ENCODE measurements at regions not wholly inside any gene's neighbourhood (a gene's known extent, or its start where the extent isn't known, plus 50 kb on each side); places are given as distances from the start of the nearest gene placed in this dataset.

- dilution Hi-C loops (cut with MboI; ENCODE audit: extremely low pct_ligation_motif_present, low sequenced_read_pairs): no loop called here
These were observed 96.5 kb upstream of the SALL4 start for GRCh38 chr20:51898788-51899187.

GRCh38 chr20:51894619-51895018, 92.3 kb upstream of the SALL4 start:
- H3K9me3 ChIP-seq (ENCODE audit: control insufficient read depth, low read depth, low read length): no peaks in the 10 kb centered on the region
- DNase-seq (ENCODE audit: low read depth, low spot score) (no peak), FAIRE-seq (no peak)
- no peaks in the 10 kb centered on the region for H3K79me2 ChIP-seq (ENCODE audit: control insufficient read depth, insufficient read depth, low read length)
- no peak overlapping the region for H3K4me3 ChIP-seq (ENCODE audit: control insufficient read depth in 2 of 3, extremely low read depth in 1 of 3, insufficient read depth in 2 of 3, low read depth in 1 of 3, low read length in 3 of 3)
- H3K27ac ChIP-seq (ENCODE audit: control insufficient read depth, insufficient read depth, low read length): no peak overlapping the region
- H3K27me3 ChIP-seq (ENCODE audit: control insufficient read depth, extremely low read depth, insufficient read depth, low read length): no peaks in the 10 kb centered on the region
- H2AFZ ChIP-seq (ENCODE audit: control insufficient read depth, low read length): no peak overlapping the region
- no peaks in the 10 kb centered on the region for H3K4me1 ChIP-seq (ENCODE audit: control insufficient read depth, extremely low read depth, insufficient read depth, low read length)
- dilution Hi-C loops (cut with MboI; ENCODE audit: extremely low pct_ligation_motif_present, low sequenced_read_pairs): no loop called here
- H3K9me1 ChIP-seq (ENCODE audit: control insufficient read depth, extremely low read depth, insufficient read depth, low read length): no peaks in the 10 kb centered on the region
- no peak overlapping the region for H3K4me2 ChIP-seq (ENCODE audit: control insufficient read depth, extremely low read depth, insufficient read depth, low read depth, low read length)
- H3K36me3 ChIP-seq (ENCODE audit: control insufficient read depth in 2 of 2, extremely low read depth in 1 of 2, insufficient read depth in 2 of 2, low read length in 2 of 2): no peaks in the 10 kb centered on the region
- H3K9ac ChIP-seq (ENCODE audit: control insufficient read depth, extremely low read depth, insufficient read depth, low read length): no peak overlapping the region
- no peaks in the 10 kb centered on the region for H4K20me1 ChIP-seq (ENCODE audit: control insufficient read depth, extremely low read depth, insufficient read depth, low read length)
- TF ChIP-seq EZH2 (IDR thresholded peaks at IDR 0.05; ENCODE audit: low read length): no peak
- TF ChIP-seq CTCF (optimal IDR thresholded peaks at IDR 0.05 in 1 of 3, IDR thresholded peaks at IDR 0.05 in 1 of 3, conservative IDR thresholded peaks at IDR 0.05 in 1 of 3; ENCODE audit: extremely low read depth in 1 of 3, insufficient read depth in 2 of 3, low read length in 3 of 3): no peak

More at GRCh38 chr20:51898788-51899187, 96.5 kb upstream of the SALL4 start:
- Histone ChIP-seq H3K9ac (ENCODE audit: control insufficient read depth, extremely low read depth, insufficient read depth, low read length) (no peak overlapping the region), H3K4me3 (ENCODE audit: control insufficient read depth in 2 of 3, extremely low read depth in 1 of 3, insufficient read depth in 2 of 3, low read depth in 1 of 3, low read length in 3 of 3) (no peak overlapping the region), H3K9me1 (ENCODE audit: control insufficient read depth, extremely low read depth, insufficient read depth, low read length) (no peaks in the 10 kb centered on the region), H3K27me3 (ENCODE audit: control insufficient read depth, extremely low read depth, insufficient read depth, low read length) (no peaks in the 10 kb centered on the region), H2AFZ (ENCODE audit: control insufficient read depth, low read length) (no peak overlapping the region), H3K9me3 (ENCODE audit: control insufficient read depth, low read depth, low read length) (no peaks in the 10 kb centered on the region), H4K20me1 (ENCODE audit: control insufficient read depth, extremely low read depth, insufficient read depth, low read length) (no peaks in the 10 kb centered on the region), H3K36me3 (ENCODE audit: control insufficient read depth in 2 of 2, extremely low read depth in 1 of 2, insufficient read depth in 2 of 2, low read length in 2 of 2) (no peaks in the 10 kb centered on the region), H3K4me2 (ENCODE audit: control insufficient read depth, extremely low read depth, insufficient read depth, low read depth, low read length) (no peak overlapping the region), H3K4me1 (ENCODE audit: control insufficient read depth, extremely low read depth, insufficient read depth, low read length) (no peaks in the 10 kb centered on the region), H3K79me2 (ENCODE audit: control insufficient read depth, insufficient read depth, low read length) (no peaks in the 10 kb centered on the region), H3K27ac (ENCODE audit: control insufficient read depth, insufficient read depth, low read length) (no peak overlapping the region)
- TF ChIP-seq CTCF (optimal IDR thresholded peaks at IDR 0.05 in 1 of 3, IDR thresholded peaks at IDR 0.05 in 1 of 3, conservative IDR thresholded peaks at IDR 0.05 in 1 of 3; ENCODE audit: extremely low read depth in 1 of 3, insufficient read depth in 2 of 3, low read length in 3 of 3) (no peak), EZH2 (IDR thresholded peaks at IDR 0.05; ENCODE audit: low read length) (no peak)
- DNase-seq (ENCODE audit: low read depth, low spot score): no peak
- FAIRE-seq: no peak
